Fibroblast of skin of scalp (primary cell): ENCODE measurements at regions not wholly inside any gene's neighbourhood (a gene's known extent, or its start where the extent isn't known, plus 50 kb on each side); places are given as distances from the start of the nearest gene placed in this dataset.
"Not testable (repeated sequence)": the region's sequence is repeated elsewhere in the genome, so short reads cannot be mapped to it uniquely, and the experiment has no call there.

Experiments
- DNase-seq: peaks from one replicate; pipeline ENCODE4 v3.0.0-alpha.2; 2013

- peak; percentile 15 for DNase-seq
Measured at GRCh38 chr15:95626501-95627361, 703.8 kb upstream of the NR2F2 start.

- no peak for DNase-seq
Measured at GRCh38 chr15:95629503-95630168, 700.9 kb upstream of the NR2F2 start.

DNA sequence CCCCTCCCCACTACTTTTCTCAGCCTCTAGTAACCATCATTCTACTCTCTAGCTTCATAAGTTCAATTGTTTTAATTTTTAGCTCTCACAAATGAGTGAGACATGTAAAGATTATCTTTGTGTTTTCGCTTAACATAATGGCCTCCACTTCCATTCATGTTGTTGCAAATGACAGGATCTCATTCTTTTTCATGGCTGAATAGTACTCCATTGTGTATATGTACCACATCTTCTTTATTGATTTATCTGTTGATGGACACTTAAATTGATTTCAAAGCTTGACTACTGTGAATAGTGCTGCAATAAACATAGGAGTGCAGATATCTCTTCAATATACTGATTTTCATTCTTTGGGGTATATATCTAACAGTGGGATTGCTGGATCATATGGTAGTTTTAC is 699.8 kb upstream of the NR2F2 start:
- DNase-seq: no peak

GRCh38 chr15:95635666-95636065 is 694.8 kb upstream of the NR2F2 start:
- DNase-seq: no peak

- no peak for DNase-seq
Measured at GRCh38 chr15:95636107-95636506, 694.4 kb upstream of the NR2F2 start.

DNA sequence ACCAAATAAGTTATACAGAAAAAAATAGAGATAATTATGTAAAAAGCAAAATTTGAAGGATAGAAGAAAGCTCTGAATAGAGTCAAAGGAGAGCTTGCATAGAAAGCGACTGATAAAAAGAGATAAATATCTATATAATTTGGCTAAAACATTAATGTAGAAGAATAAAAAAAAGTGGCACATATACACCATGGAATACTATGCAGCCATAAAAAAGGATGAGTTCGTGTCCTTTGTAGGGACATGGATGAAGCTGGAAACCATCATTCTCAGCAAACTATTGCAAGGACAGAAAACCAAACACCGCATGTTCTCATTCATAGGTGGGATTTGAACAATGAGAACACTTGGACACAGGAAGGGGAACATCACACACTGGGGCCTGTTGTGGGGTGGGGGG is 693.3 kb upstream of the NR2F2 start:
- DNase-seq: not testable (repeated sequence)

GRCh38 chr15:95639208-95639607 is 691.3 kb upstream of the NR2F2 start:
- no peak for DNase-seq

- DNase-seq: no peak
Measured at GRCh38 chr15:95644100-95644875, 686.2 kb upstream of the NR2F2 start.

- DNase-seq: no peak
Measured at GRCh38 chr15:95645791-95646338, 684.6 kb upstream of the NR2F2 start.

GRCh38 chr15:95646484-95647273 is 683.8 kb upstream of the NR2F2 start:
- DNase-seq: no peak

- DNase-seq: no peak
Measured at GRCh38 chr15:95647531-95648277, 682.8 kb upstream of the NR2F2 start.

DNA sequence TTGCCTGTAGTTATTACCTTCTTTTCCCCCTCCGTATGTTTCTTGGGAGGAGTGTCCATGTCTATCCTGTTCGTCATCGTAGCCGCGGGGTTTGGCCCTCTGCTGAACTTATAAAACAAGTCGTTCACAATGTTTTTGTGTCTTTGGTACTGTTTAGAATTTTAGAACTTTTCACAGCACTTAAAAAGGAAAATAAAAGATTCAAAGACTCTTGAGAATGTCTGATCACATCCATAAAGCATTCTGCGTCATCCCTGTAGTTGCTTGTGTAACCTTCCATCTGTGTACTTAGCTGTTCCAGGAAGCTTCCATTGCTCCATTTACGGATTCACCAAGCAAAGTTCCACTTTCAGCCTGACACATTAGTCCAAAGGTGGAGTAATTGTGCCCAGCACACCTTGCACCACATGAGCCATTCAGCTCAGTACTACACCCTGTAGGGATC is 677.1 kb upstream of the NR2F2 start:
- no peak for DNase-seq

DNA sequence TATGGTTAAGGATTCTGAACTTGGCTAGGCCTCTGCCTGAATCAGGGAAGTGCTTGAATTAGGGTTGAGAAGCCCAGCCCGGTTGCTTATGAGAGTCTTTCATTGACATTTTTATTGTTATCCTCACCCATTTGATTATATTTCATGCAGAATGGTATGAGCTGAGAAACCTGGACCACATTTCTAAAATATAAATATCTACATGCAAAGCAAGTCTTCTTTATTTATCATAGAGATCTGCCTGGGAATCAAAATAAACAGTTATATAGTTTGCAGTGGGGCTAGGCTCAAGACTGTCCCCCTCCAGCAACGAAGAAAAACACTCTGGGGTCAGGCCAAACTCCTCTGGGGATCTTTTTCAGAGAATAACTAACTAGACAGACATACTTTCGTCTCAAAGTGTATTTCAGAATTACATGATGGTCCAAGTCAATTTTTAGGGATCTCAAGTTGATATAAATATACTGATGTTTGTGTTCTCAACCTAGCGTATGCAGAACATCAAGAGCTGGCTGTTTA is 675.4 kb upstream of the NR2F2 start:
- no peak for DNase-seq

DNA sequence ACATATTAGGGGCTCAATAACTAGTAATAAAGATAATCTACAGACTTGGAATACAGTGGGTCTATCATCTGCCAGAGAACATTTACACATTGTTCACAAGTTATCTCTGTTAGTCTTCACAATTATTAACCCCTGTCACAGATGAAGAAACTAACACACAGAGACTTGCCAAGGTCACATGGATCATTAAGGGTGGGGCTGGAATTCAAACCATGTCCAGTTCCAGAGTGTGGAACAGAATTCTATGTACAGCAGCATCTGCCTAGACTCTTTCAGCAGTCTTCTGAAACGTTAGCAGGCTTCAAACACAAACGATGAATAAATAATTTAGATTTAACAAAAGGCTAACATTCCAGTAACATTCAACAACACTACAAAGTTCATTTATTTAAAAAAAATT is 673.9 kb upstream of the NR2F2 start:
- no peak for DNase-seq

GRCh38 chr15:95658799-95659198 is 671.7 kb upstream of the NR2F2 start:
- peak; percentile 78 for DNase-seq

- DNase-seq: no peak
Measured at GRCh38 chr15:95659656-95660055, 670.8 kb upstream of the NR2F2 start.

- no peak for DNase-seq
Measured at GRCh38 chr15:95662638-95663037, 667.9 kb upstream of the NR2F2 start.

DNA sequence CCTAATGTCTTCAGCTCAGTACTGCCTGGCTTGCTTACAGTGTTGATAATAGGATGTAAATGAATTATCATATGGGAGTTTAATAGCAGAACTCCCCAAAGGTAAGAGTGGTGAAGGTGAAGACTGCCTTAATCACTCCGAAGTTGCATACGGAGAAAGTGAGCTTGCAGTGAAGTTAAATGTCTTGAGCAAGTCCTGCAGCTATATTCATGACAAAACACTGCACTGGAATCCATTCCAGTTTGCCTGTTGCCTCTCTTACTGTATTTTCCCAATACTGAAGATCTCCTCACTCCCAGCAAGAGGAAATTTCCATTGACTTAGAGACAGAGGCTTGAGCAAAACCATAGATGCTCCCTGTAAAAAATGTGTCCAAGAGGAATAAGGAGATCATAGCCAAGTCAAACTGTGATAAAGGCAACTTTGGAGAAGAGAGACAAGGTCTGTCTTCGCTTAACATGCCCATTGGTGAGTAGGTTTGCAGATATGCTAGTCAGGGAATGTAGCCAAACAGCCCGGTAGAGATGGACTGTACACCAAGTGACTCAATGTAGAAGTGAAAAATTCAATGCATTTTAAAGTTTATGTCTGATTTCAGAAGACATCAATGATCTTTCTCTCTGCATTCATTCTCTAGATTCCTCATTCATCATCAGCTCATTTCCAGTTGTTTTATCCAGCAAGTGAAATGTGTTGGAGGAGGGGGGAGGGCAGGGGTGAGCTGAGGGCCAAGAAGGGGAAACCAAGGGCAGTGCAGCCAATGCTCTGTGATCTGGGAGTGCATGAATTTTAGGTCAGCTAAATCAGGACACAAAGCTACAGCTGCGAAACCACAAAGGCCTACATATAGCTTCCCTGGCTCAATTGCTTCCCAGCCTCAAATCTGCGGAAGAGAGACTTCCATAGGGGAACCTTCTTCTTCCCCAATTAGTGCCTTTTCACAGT is 667.1 kb upstream of the NR2F2 start:
- peak; percentile 75 for DNase-seq

- no peak for DNase-seq
Measured at GRCh38 chr15:95664450-95664849, 666.0 kb upstream of the NR2F2 start.
